ENCODE measurements at regions not wholly inside any gene's neighbourhood (a gene's known extent, or its start where the extent isn't known, plus 50 kb on each side); places are given as distances from the start of the nearest gene placed in this dataset.

DNA sequence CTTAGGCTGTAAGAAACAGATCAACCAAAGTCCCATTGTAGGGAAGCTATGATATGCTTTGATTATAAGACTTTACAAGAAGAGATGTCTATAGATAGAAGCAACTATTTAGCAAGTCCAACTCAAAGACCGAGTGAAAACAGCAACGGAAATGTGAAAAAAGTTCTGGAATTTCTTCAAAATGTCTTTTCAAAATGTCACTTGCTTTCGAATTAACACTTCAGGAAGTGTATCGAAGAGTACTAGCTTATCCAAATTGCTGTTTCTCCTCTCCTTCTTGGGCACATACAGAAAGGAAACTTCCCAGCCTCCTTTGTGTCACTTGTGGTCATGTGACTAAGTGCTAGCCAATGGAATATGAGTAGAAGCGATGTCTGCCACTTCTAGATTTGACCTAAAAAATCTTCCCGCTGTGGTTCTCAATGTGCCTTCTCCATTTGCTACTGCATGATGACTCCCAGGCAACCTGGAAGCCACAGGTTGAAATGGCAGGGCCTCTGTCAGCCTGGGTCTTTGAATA lies 89.9 kb downstream of the TSEN15 start:
- no peak for DNase-seq

DNA sequence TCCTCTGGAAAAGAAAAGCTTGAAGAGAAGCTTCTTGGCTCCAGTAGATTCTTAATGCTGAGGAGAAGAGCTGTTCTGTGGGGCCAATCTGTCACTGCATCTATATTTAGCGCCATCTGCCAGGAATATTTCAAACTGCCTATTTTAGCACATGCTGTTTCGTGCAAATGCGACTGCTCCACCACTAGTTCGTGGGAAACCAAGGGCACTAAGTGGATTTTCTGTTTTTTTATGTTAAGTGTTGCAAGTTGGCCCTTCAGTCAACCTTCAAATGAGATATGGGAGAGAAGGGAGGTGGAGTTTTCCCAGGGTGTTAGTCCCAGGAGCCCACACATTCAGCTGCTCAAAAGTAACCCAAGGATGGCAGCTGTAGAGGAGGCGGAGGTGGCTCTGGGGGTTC lies 91.9 kb downstream of the TSEN15 start:
- no peak for DNase-seq

DNA sequence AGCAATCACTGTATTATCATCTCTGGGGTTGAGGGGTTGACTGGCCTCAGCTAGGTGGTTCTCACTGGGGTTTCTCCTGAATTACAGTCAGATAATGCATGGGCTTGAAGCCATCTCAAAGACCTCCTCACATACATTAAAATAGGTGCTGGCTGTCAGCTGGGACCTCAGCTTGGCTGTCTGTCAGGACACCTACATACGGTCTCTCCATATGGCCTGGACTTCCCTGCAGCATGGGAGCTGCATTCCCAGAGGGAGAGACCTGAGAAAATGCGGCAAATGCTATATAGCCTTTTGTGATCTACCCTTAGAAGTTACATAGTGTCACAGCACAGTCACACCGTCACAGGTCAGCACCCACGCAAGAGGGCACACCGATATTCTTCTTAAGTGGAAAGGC lies 93.6 kb downstream of the TSEN15 start:
- DNase-seq, result no peak

DNA sequence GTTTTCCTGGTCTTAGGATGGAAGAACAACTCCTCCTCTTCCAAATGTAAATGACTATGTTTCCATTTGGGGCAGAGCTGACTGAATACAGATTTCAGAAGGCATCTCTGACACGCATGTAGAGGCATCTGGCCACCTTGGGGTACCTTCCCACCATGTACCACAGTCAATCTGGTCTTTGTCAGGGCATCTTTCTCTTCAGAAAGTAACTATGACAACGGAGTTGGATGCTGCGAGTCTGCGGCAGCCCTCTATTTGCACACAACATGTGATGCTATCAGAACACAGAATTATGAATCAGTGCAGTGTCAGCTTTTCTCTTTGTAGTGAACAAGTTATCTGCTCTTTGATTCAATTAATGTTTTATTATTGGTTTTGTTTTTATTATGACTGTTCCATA lies 94.7 kb downstream of the TSEN15 start:
- no peak for DNase-seq

- peak; percentile 13 for DNase-seq
Observed at GRCh38 chr1:184150776-184151531, 99.4 kb downstream of the TSEN15 start.

DNA sequence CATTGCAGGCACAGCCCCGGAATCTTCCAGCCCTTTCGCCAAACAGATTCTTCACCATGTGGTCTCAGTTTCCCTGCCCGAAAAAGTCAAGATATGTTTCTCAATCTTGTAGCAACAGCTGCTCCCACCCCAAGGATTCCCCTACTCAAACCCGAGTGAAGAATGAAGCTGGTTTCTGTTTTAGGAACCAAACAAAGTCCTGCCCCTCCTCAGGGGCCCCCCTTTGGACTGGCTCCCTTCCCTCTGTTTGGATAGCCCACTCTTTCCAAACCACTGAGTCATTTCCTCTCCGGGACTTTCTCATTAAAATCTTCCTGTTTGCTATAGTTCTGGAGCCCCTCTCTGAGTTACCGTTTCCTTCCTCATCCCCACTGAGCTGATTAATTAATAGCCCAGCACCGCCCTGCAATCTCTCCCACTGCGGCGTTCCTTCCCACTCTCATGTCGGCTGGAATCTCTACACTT lies 100.9 kb downstream of the TSEN15 start:
- peak; percentile 56 for DNase-seq

- DNase-seq, result no peak
Observed at GRCh38 chr1:184152974-184153373, 101.4 kb downstream of the TSEN15 start.

DNA sequence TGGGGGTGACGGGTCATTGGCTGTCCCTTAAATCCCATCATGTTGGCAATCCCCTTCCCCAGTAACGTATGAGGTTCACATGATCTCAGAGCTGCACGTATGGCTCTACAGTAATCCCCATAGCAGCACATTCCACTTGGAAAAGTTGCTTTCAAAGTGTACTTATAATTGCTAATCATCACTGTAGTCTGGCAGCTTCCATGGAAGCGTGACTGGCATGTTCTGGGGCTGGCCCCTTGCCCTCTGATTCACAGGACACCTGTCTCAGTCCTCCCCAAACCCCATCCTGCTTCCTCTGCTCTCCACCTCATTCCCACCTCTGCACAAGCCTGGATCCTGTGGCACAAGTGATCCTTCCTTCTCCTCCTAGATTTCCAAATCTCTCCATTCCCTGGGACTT lies 102.2 kb downstream of the TSEN15 start:
- DNase-seq, result no peak

DNA sequence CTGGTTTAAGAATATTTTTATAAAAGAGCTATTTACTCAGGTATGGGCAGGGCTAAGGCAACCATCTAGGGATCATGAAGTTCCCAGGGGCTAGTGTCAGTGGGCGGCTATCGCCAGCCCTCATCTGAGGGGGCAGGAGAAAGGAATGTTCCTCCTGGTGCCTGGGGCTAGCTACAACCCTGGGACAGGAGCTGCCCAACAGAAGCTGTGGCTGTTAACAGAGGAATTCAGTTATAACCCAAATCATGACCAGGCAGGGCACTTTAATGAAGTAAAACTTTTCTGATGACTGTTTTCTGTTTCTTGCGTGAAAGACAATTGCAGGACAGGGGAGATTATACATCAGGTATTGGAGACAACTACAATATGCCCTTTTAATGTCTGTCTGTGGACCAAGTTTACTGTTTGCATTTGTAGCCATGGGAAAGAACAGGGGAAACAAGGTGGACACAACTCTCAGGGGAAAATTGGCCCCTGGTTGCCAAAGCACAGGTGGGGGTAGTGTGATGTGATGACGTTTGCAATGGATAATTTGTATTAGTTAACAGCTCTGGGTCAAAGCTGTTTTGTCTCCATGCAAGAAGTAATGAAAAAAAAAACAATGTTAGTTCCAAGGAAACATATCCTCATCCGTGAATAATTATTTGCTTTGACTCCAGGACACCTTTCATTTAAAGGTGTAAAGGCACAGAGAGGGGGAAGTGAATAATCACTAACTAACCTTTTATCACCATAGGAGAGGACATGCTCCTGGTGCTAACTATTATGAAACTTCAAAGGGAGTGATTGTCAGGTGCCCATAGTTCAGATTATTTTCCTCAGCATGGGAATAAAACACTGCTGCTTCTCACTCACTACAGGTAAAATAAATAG lies 105.2 kb downstream of the TSEN15 start:
- no peak for DNase-seq

DNA sequence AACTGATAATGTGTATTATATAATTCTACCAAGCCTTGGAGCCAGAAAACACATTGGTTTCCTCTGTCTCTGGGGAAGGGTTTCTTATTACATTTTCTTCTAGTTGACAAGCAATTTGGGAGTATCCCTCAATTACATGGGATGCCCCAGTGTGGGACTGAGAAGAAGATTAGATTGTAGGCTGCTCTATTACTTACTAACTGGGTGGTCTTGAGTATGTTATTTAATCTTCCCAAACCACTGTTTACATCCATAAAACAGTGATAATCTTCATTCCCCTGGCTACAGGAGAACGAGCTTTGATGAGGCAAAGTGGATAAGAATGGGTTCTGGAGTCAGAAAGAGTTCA lies 105.8 kb downstream of the TSEN15 start:
- DNase-seq, result no peak

DNA sequence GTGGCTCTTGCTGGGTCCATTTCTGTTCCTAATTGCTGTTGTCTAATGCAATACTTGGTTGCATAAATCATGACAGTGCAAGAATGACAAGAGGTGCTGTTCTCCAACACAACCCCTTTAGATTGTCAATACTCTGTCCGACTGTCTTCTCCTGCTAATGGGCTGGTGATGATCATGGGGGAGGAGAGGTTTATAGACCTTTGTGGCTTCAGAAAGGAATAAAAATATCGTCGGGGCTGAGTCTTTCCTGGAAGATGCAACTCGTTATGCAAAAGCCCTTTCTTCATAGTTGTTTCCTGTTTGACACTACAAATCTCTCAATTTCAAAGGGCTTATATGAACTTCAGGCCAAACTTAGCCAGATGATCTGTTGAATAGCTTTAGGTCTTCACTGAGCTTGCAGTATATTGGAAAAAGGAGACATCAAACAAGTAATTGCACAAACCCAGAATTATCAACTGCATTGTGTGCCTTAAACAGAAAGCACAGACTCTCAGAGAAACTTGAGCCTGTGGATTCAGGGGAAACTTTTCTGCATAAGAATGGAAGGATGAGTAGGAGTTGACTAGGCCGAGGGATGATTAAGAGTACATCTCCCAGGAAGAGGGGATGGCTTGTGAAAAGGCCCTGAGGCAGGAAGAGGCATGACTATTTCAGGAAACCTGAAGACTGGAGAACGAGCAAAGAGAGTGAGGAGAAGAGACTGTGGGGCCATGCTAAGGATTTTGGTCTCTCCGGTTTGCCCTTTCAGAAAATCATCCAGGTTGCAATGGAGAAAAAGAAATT lies 107.6 kb downstream of the TSEN15 start:
- no peak for DNase-seq

GRCh38 chr1:184160236-184160635 lies 108.7 kb downstream of the TSEN15 start:
- DNase-seq, result no peak

DNA sequence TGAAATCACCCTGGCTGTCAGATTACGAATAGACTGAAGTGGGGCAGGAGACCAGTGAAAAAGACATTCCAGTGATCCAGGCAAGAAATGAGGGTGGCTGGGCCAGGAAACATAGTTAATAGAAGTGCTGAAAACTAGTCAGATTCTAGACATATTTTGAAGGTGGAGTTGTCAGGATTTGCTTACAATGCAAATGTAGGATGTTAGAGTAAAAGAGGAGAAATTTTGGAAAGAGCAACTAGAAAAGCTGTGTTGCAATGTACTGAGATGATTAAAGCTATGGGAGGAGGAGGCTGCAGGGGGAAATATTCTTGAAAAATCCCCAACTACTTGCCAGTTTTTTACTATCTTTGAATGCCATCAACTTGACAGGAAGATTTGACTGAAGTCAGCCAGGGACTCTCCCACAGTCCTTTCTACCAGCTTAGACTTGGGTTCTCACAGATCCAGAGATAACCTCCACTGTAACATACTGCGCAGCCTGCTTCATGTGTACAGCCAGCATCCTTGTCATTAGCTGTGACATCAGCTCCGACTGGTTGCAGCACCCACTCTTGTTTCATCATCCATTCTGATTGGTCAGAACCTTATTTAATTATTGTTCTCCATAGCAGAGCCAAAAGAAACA lies 109.7 kb downstream of the TSEN15 start:
- DNase-seq, result no peak

GRCh38 chr1:184162281-184162680 lies 110.8 kb downstream of the TSEN15 start:
- DNase-seq, result no peak

DNA sequence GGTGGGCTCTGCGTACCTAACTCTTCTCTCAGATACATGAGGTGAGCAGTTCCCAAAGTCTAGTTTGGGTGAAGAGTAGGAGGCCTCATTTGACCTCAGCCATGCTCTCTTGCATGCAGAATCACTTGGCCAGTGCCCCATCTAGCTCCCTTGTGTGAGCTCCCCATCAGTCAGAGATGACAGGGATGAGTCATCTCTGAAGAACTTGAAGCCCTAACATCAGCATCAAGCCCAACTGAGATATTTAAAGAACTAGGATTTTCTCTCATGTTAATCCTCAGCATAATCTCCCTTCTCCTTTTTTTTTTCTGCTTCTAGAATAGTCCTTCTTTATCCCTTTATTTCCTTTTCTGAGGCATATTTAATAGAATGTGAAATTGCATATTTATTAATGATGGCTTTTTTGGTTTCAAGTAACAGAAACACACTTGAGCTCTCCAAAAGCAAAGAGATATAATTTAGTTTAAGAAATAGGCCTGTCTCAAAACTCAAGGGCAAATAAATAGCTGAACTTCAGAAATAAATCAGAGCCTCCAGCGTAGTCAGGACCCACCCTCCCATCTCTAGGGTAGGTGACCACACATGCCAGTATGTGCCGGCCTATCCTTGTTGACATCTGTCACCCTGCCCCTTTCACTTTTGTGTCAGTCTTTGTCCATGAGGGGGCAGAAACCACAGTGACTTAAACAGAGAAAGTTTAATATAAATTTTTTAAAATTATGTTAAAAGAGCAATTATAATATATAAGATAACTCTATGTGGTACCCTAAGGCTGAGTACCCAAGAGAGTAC lies 112.3 kb downstream of the TSEN15 start:
- no peak for DNase-seq

- no peak for DNase-seq
Observed at GRCh38 chr1:184164536-184164935, 113.0 kb downstream of the TSEN15 start.

GRCh38 chr1:184166485-184166884 lies 115.0 kb downstream of the TSEN15 start:
- DNase-seq, result no peak

DNA sequence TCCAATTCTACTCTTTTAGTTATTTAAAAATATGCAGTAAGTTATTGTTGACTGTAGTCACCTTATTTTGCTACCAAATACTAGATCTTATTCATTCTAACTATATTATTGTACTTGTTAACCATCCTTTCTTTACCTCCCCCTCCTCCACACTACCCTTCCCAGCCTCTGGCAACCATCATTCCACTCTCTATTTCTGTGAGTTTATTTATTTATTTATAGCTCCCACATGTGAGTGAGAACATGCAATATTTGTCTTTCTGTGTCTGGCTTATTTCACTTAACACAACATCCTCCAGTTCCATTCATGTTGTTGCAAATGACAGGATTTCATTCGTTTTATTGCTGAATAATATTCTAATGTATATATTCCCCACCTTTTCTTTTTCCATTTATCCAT lies 115.8 kb downstream of the TSEN15 start:
- DNase-seq, result no peak

- no peak for DNase-seq
Observed at GRCh38 chr1:184170719-184171118, 119.2 kb downstream of the TSEN15 start.

DNA sequence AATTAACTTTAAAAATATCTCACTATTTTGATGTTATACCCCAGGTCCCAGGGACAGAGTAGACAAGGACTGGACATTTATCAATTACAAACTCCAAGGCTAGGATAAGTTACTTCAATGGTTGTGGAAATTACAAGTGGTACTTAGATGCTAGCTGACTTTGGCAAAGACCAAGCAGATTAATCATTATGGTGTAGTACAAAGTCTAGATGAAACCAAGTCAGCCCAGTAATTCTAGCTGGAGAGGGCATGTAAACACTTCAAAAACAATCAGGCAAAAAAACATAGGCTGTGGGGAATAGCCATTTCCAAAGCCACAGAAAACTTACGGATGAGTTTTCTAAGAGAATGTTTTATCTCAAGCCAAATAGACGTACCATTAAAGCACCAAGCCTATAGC lies 124.5 kb downstream of the TSEN15 start:
- no peak for DNase-seq

GRCh38 chr1:184181044-184181443 lies 129.5 kb downstream of the TSEN15 start:
- no peak for DNase-seq

- no peak for DNase-seq
Observed at GRCh38 chr1:184183919-184184318, 132.4 kb downstream of the TSEN15 start.

Measured in GDM1 (cell line).